IPS DF 4.7 (cell line): ENCODE measurements at regions not wholly inside any gene's neighbourhood (a gene's known extent, or its start where the extent isn't known, plus 50 kb on each side); places are given as distances from the start of the nearest gene placed in this dataset.

Source experiments
- DNase-seq: peaks from one replicate; pipeline ENCODE4 v3.0.0-alpha.2; 2013; ENCODE audit warnings: low spot score; ENCODE audit errors: extremely low read depth

DNA sequence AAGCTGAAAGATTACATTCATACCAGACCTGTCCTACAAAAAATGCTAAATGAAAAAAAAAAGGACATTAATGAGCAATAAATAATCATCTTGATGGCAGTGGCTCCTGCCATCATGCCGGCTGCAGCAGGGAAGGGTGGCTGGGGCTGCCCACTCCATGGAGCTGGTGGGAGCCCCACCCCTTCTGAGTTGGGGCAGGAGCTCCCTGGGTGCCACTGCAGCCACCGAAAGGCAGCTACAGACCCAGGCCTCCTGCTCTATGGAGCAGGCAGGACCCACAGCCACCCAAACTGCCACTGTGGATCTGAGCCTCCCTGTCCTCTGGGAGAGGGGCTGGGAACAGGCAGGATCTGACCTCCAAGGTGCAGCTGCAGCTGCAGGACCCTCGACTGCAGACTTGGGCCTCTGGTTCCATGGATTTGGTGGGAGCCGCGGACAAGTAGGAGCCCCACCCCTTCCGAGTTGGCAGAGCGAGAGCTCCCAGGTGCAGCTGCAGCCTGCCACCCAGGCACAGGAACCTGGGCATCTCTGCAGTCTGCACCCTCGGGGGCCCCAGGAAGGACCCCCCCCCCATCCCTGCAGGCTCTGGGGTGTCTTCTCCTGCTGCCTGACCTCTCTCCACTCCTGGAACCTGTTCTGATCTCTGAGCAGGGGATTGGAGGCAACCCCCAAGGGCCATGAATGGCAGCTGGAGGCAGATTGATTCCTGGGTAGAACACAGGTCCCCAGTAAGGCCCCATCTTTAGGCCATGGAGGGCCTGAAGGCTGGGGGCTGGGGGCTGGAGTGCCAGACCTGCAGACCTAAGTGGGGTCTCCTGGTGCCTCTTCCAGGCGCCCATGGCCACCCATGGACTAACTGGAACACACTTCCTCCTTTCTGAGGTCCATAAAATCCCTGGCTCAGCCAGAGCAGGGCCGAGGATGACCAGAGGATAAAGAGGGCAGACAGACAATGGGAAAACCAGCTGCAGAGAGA lies 70.4 kb upstream of the TTC14 start:
- no peak for DNase-seq

DNA sequence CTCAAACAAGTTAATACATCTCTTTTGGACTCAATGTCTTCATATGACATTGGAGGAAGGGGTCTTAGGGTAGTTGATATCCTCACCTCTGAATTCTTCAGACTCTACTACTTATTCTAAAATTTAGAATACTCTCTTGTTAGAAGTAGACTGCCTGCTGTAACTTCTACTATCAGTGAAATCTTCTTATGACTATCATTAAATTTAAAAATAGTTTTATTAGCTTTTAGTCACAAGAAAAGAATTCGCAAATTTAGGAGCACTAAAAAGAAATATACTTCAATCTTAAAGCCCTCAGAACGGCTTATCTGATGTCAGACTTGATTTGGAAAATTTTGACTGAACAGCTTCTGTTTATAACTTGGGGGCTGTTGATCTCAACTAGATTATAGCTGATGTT lies 67.1 kb upstream of the TTC14 start:
- DNase-seq, result no peak

DNA sequence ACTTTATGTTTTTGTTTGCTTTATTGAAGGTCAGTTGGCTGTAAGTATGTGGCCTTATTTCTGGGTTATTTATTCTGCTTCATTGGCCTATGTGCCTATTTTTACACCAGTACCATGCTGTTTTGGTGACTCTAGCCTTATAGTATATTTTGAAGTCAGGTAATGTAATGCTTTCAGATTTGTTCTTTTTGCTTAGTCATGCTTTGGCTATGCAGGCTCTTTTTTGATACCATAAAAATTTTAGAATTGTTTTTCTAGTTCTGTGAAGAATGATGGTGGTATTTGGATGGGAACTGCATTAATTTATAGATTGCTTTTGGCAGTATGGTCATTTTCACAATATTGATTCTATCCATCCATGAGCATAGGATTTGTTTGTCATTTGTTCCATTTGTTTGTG lies 63.5 kb upstream of the TTC14 start:
- no peak for DNase-seq

DNA sequence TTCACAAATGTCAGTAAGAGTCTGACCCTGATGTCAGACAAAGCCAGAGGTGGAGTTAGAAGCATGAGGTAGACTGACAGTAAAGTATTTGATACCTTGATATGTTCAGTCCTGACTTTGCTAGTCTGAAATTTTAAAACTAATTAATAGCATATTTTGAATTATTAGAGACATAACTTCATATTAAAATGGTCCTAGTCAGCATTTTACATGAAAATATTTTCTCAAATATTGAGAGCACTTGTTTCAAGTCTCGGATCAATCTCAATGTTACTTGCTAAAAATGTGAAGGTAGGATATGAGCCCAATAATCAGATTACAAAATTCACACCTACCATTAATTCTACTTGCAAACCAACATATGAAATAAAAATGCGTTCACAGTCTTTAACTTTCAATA lies 58.1 kb upstream of the TTC14 start:
- no peak for DNase-seq

DNA sequence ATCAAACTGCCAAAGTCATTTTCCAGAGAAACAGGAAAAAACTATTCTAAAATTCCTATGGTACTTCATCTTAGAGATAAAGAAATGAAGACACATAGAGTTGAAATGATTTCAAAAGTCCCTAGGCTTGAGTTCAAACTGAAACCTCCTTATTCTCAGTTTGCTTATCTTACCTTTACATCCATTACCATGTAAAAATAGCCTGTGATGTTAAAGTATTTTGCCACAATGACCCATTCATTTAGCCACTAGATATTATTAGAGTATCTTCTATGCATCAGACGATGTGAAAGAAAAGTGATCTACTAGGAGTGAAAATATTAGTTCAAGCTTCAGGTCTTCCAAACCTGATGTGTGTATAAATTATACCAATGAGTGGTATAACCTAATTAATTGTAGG lies 55.1 kb upstream of the TTC14 start:
- DNase-seq, result no peak

DNA sequence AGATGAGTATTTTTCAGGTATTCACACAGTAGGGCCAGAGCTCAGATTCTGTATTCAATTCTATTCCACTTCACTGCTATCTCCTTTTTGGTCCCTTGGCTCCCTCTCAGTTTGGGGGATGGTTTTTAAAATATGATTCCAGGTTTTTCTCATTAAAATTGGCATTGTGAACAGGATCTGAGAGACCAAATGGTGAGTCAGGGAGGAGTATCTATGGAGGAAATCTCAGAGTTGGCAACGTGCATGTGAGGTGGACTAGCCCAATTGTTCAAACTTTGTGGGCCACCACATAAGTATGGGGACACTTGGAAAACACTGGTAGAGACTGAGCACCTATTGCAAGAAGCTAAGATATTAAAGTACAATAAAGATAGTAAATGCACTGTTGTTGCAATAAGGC lies 53.9 kb upstream of the TTC14 start:
- no peak for DNase-seq
